Smooth muscle cell (in vitro differentiated cells): ENCODE measurements at regions not wholly inside any gene's neighbourhood (a gene's known extent, or its start where the extent isn't known, plus 50 kb on each side); places are given as distances from the start of the nearest gene placed in this dataset.

Source experiments
- DNase-seq: peaks from one replicate; lab custom pipeline; 2025; ENCODE audit not compliant: unreplicated experiment; lab: John Stamatoyannopoulos, UW
- H2AFZ ChIP-seq: fragments of 200-600 bp; sonication (generic); 2 replicates; pipeline ENCODE4 v1.6.0; 2016; ENCODE audit warnings: antibody characterized with exemption, low read depth, mild to moderate bottlenecking
- H3F3A ChIP-seq: fragments of 200-600 bp; sonication (generic); 2 replicates; pipeline ENCODE4 v1.6.0; 2017; ENCODE audit warnings: antibody characterized with exemption, low read depth
- H3K27ac ChIP-seq: fragments of 200-600 bp; sonication (generic); 2 replicates; pipeline ENCODE4 v1.5.1; 2016; ENCODE audit warnings: low read depth, mild to moderate bottlenecking
- H3K27me3 ChIP-seq: fragments of 200-600 bp; sonication (generic); 2 replicates; pipeline ENCODE4 v1.6.1; 2016; ENCODE audit warnings: low read depth, mild to moderate bottlenecking
- H3K36me3 ChIP-seq: fragments of 200-600 bp; sonication (generic); 2 replicates; pipeline ENCODE4 v1.5.1; 2016; ENCODE audit warnings: low read depth
- H3K4me1 ChIP-seq: fragments of 200-600 bp; sonication (generic); 2 replicates; pipeline ENCODE4 v1.5.1; 2016; ENCODE audit warnings: low read depth
- H3K4me2 ChIP-seq: fragments of 200-600 bp; sonication (generic); 2 replicates; pipeline ENCODE4 v1.6.0; 2016; ENCODE audit warnings: mild to moderate bottlenecking
- H3K4me3 ChIP-seq: fragments of 200-600 bp; sonication (generic); 2 replicates; pipeline ENCODE4 v1.5.1; 2016; ENCODE audit warnings: mild to moderate bottlenecking
- H3K79me2 ChIP-seq: fragments of 200-600 bp; sonication (generic); 2 replicates; pipeline ENCODE4 v1.6.0; 2016; ENCODE audit warnings: low read depth, mild to moderate bottlenecking
- H3K9ac ChIP-seq: fragments of 200-600 bp; sonication (generic); 2 replicates; pipeline ENCODE4 v1.6.0; 2016; ENCODE audit warnings: low read depth
- H3K9me3 ChIP-seq: fragments of 200-600 bp; sonication (generic); replicated peaks from 2 replicates; pipeline ENCODE4 v1.5.1; 2016; ENCODE audit warnings: low read depth
- H4K20me1 ChIP-seq: fragments of 200-600 bp; sonication (generic); 2 replicates; pipeline ENCODE4 v1.6.0; 2016; ENCODE audit warnings: low read depth
- CTCF ChIP-seq: fragments of 200-600 bp; sonication (generic); IDR thresholded peaks from 2 replicates; pipeline ENCODE4 v1.5.1; 2017; ENCODE audit warnings: borderline replicate concordance, mild to moderate bottlenecking, antibody characterized with exemption; ENCODE audit not compliant: insufficient read depth, poor library complexity, severe bottlenecking
- WGBS: methylation state at CpG from one replicate; pipeline ENCODE4 v1.1.7; 2016; ENCODE audit warnings: low lambda C conversion rate; 5-methylcytosine and 5-hydroxymethylcytosine counted together

DNA sequence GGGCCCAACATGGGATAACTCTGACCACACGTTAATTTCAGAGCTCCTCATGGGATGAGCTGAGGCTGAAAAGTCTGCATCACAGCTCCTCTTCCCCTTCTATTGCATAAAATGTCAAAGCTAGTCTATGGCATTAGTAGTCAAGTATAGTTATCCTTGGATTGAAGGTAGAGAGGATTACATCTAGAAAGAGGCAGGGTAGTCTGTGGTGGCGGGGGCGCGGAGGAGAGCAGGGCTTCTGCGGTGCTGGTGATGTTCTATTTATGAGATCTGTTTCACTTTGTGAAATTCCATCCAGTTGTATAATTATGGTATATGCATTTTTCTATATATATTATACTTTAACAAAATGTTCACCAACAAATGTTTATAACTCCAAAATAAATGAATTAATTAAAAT lies 329.5 kb upstream of the GRAMD2B start:
- H3K4me2 ChIP-seq: no peak overlapping the region
- 98% methylated on average over 5 of the region's 5 CpGs for WGBS
- no peak overlapping the region for H3K9ac ChIP-seq

GRCh38 chr5:126094991-126095390 lies 328.2 kb upstream of the GRAMD2B start:
- no peaks in the 10 kb centered on the region for H3K4me1 ChIP-seq
- no peak overlapping the region for H3K27ac ChIP-seq
- no peaks in the 10 kb centered on the region for H3K79me2 ChIP-seq
- H3F3A ChIP-seq: no peaks in the 10 kb centered on the region
- H2AFZ ChIP-seq: no peak overlapping the region
- H4K20me1 ChIP-seq: no peaks in the 10 kb centered on the region
- no peak overlapping the region for H3K4me3 ChIP-seq
- H3K9me3 ChIP-seq: no peaks in the 10 kb centered on the region
- no peak overlapping the region for H3K4me2 ChIP-seq
- no peaks in the 10 kb centered on the region for H3K27me3 ChIP-seq
- H3K36me3 ChIP-seq: no peaks in the 10 kb centered on the region
- TF ChIP-seq CTCF: no peak
- no peak for DNase-seq
- H3K9ac ChIP-seq: no peak overlapping the region
- WGBS: 92% methylated on average over 2 of the region's 2 CpGs

More for the DNA sequence above, 329.5 kb upstream of the GRAMD2B start:
- H3K27ac ChIP-seq: no peak overlapping the region
- no peak for TF ChIP-seq CTCF
- no peak overlapping the region for H2AFZ ChIP-seq
- no peaks in the 10 kb centered on the region for H3F3A ChIP-seq
- H3K4me3 ChIP-seq: no peak overlapping the region
- no peaks in the 10 kb centered on the region for H3K4me1 ChIP-seq
- H3K79me2 ChIP-seq: no peaks in the 10 kb centered on the region
- DNase-seq: no peak
- H4K20me1 ChIP-seq: no peaks in the 10 kb centered on the region
- H3K36me3 ChIP-seq: no peaks in the 10 kb centered on the region
- no peaks in the 10 kb centered on the region for H3K9me3 ChIP-seq
- H3K27me3 ChIP-seq: no peaks in the 10 kb centered on the region

- H3K4me1 ChIP-seq: no peaks in the 10 kb centered on the region
- H3K79me2 ChIP-seq: no peaks in the 10 kb centered on the region
- no peak overlapping the region for H3K4me3 ChIP-seq
- H3K27ac ChIP-seq: no peak overlapping the region
- no peak for TF ChIP-seq CTCF
- no peaks in the 10 kb centered on the region for H3K27me3 ChIP-seq
- no peak for DNase-seq
- no peaks in the 10 kb centered on the region for H3K36me3 ChIP-seq
- no peak overlapping the region for H2AFZ ChIP-seq
- H4K20me1 ChIP-seq: no peaks in the 10 kb centered on the region
- WGBS: 74% methylated on average over 4 of the region's 4 CpGs
- no peak overlapping the region for H3K4me2 ChIP-seq
- H3K9ac ChIP-seq: no peak overlapping the region
- H3F3A ChIP-seq: no peaks in the 10 kb centered on the region
- no peaks in the 10 kb centered on the region for H3K9me3 ChIP-seq
These were observed 326.7 kb upstream of the GRAMD2B start for GRCh38 chr5:126096442-126097006.

DNA sequence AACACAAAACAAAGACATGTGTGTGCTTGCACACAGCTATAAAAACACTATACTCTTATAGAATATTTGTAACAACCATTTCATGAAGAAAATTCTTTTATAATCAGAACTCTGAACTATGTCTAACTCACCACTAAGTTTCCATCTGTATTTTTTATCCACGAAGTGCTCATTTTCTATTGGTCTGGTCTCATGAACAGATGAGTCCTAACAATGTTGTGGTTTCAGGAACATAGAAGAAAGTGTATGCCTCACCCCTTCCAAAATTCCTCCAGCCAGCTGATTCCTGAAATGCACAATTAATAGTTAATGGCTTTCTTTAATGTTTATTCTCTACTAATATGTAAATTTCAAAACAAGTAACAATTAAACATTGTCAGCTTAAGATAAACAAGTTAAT lies 325.3 kb upstream of the GRAMD2B start:
- Histone ChIP-seq H2AFZ (no peak overlapping the region), H3K27ac (no peak overlapping the region), H3K4me2 (no peak overlapping the region), H3K27me3 (no peaks in the 10 kb centered on the region), H3K4me3 (no peak overlapping the region), H3K36me3 (no peaks in the 10 kb centered on the region), H3K4me1 (no peaks in the 10 kb centered on the region), H3K9ac (no peak overlapping the region), H3F3A (no peaks in the 10 kb centered on the region), H4K20me1 (no peaks in the 10 kb centered on the region), H3K9me3 (no peaks in the 10 kb centered on the region), H3K79me2 (no peaks in the 10 kb centered on the region)
- DNase-seq: no peak
- TF ChIP-seq CTCF: no peak
- WGBS: 97% methylated on average over 1 of the region's 1 CpG
